Glutamatergic neuron (in vitro differentiated cells): ENCODE measurements at regions not wholly inside any gene's neighbourhood (a gene's known extent, or its start where the extent isn't known, plus 50 kb on each side); places are given as distances from the start of the nearest gene placed in this dataset.

Source experiments
- DNase-seq: peaks from one replicate; pipeline ENCODE4 v3.0.0; 2022
- H3K27ac Mint-ChIP-seq: one replicate; pipeline ENCODE4 v1.8.0; 2020; ENCODE audit warnings: mild to moderate bottlenecking, mixed read lengths, inconsistent platforms; ENCODE audit not compliant: unreplicated experiment
- H3K27me3 Mint-ChIP-seq: one replicate; pipeline ENCODE4 v1.8.0; 2020; ENCODE audit warnings: mild to moderate bottlenecking, moderate library complexity, mixed read lengths, inconsistent platforms; ENCODE audit not compliant: unreplicated experiment
- H3K36me3 Mint-ChIP-seq: one replicate; pipeline ENCODE4 v1.8.0; 2020; ENCODE audit warnings: mild to moderate bottlenecking, mixed read lengths, inconsistent platforms; ENCODE audit not compliant: unreplicated experiment
- H3K4me1 Mint-ChIP-seq: one replicate; pipeline ENCODE4 v1.8.0; 2020; ENCODE audit warnings: mild to moderate bottlenecking, low read depth, mixed read lengths, inconsistent platforms; ENCODE audit not compliant: unreplicated experiment
- H3K4me3 Mint-ChIP-seq: one replicate; pipeline ENCODE4 v1.8.0; 2020; ENCODE audit warnings: mild to moderate bottlenecking, mixed read lengths, inconsistent platforms; ENCODE audit not compliant: unreplicated experiment
- H3K9me3 Mint-ChIP-seq: one replicate; pipeline ENCODE4 v1.8.0; 2020; ENCODE audit warnings: mild to moderate bottlenecking, moderate library complexity, mixed read lengths, inconsistent platforms; ENCODE audit not compliant: unreplicated experiment
- CTCF ChIP-seq: fragments of 200-600 bp; sonication (generic); IDR thresholded peaks from one replicate; pipeline ENCODE4 v1.5.0; 2021; ENCODE audit not compliant: partially characterized antibody, unreplicated experiment

DNA sequence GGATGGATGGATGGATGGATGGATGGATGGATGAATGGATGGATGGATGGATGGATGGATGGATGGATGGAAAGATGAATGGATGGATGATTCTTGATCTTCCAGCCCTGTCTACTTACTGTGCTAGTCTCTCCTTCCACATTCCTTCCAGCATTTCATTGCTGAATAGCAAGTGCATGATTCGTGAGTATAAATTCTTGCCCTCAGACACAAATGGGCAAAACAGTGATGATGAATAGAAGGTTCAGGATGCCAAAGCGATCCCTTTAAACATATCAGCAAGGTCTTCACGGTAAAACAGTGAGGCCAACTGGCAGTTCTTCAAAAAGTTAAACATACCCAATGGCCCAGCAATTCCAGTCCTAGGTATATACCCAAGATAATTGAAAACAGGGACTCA, 400.2 kb downstream of the MN1 start:
- Mint-ChIP-seq H3K4me1 (no peaks in the 10 kb centered on the region), H3K4me3 (no peak overlapping the region), H3K36me3 (peaks cover 14% of the 10 kb centered on the region), H3K27me3 (peaks cover 24% of the 10 kb centered on the region), H3K9me3 (no peaks in the 10 kb centered on the region), H3K27ac (no peak overlapping the region)
- DNase-seq, result no peak
- TF ChIP-seq CTCF, result no peak

DNA sequence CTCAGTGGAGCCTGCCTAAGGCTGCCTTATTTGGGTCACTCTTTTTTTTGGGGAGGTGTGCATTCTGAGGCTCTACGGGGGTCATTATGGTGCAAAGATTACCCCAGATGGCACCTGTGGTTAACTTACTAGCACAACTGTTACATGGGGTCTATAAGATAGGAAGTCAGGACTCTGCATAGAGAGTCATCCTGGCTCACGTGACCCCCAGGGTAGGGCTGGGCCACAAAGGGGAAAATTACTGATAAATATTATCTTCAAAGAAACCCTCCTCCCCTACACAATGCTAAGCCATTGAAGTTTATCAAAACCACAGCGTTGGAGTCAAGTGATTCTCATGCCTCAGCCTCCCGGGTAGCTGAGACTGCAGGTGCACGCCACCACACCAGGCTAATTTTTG, 397.1 kb downstream of the MN1 start:
- Mint-ChIP-seq H3K27ac (no peak overlapping the region), H3K36me3 (peaks cover 18% of the 10 kb centered on the region), H3K4me3 (no peak overlapping the region), H3K9me3 (peaks cover 4% of the 10 kb centered on the region), H3K4me1 (no peaks in the 10 kb centered on the region), H3K27me3 (peaks cover 23% of the 10 kb centered on the region)
- no peak for DNase-seq
- no peak for TF ChIP-seq CTCF

DNA sequence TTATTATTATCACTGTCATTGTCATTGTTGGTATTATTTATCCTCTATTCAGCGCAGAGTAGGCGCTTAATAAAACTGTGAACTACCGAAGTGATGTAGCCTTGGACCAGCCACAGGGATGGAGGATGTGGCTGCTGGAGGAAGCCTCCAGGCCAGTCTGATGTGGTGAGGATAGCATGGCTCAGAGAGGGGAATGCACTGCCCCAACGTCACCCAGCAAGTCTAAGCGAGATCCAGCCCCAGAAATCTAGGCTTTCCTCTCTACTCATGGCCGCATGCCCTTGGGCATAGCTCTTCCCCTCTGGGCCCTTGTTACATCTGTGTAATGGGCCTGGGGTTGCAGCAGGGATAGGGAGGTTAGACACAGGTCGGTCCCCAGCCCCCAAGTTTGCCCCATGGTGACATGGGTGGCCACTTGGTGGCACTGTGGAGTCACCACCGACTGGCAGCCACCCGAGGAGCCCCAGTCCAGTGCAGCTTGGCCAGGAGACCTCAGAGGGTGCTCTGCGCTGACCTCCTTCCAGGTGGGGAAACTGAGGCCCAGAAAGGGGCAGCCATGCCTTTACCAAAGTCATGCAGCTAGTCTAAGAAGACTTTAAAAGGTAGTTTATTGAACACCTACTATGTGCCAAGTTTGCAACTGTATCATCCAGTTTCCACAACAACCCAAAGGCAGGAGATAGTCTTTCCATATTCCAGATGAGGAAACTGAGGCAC, 395.7 kb downstream of the MN1 start:
- H3K9me3 Mint-ChIP-seq, result peaks cover 4% of the 10 kb centered on the region
- H3K4me1 Mint-ChIP-seq, result no peaks in the 10 kb centered on the region
- no peak overlapping the region for H3K4me3 Mint-ChIP-seq
- peaks cover 16% of the 10 kb centered on the region for H3K36me3 Mint-ChIP-seq
- peak; percentile 73 for DNase-seq
- no peak overlapping the region for H3K27ac Mint-ChIP-seq
- TF ChIP-seq CTCF, result peak; percentile 75
- H3K27me3 Mint-ChIP-seq, result peaks cover 22% of the 10 kb centered on the region

- Mint-ChIP-seq H3K4me1 (no peaks in the 10 kb centered on the region), H3K4me3 (no peak overlapping the region), H3K36me3 (peaks cover 10% of the 10 kb centered on the region), H3K9me3 (peaks cover 4% of the 10 kb centered on the region), H3K27ac (no peak overlapping the region), H3K27me3 (peaks cover 18% of the 10 kb centered on the region)
- no peak for TF ChIP-seq CTCF
- no peak for DNase-seq
Observed at GRCh38 chr22:27406389-27406861, 395.1 kb downstream of the MN1 start.

DNA sequence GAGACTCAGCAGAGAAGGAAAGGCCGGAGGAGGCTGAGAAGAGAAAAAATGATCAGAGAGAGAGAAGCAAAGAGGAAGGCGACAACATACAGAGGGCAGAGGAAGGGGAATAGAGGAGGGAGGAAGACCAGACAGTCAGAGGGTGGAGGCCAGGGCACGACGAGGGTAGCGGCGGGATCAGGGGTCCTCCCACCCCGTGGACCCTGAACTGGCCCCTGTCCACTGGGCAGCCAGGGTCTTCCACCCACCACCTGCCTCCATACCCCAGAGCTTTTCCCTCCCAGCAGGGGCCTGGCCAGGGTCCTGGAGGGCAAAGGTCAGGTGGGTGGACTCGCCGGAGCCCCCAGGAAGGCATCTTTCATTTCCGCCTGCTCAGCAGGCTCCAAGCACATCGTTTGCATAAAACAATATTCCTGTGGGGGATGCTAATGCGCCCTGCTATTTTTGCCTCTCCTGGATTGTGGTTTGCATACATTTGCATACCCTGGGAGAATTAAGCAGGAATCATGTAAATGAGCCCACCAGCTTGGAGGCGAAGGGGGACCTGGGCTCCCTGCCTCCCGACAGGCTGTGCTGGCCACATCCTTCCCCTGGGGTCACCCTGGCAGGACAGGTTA, 394.1 kb downstream of the MN1 start:
- H3K27ac Mint-ChIP-seq, result no peak overlapping the region
- no peak overlapping the region for H3K4me3 Mint-ChIP-seq
- no peak for DNase-seq
- H3K27me3 Mint-ChIP-seq, result peaks cover 11% of the 10 kb centered on the region
- peaks cover 5% of the 10 kb centered on the region for H3K36me3 Mint-ChIP-seq
- H3K9me3 Mint-ChIP-seq, result peaks cover 4% of the 10 kb centered on the region
- no peaks in the 10 kb centered on the region for H3K4me1 Mint-ChIP-seq
- TF ChIP-seq CTCF, result no peak
